Umbilical cord (tissue), 1 donor: ENCODE measurements at regions not wholly inside any gene's neighbourhood (a gene's known extent, or its start where the extent isn't known, plus 50 kb on each side); places are given as distances from the start of the nearest gene placed in this dataset.

Experiments used
- DNase-seq: peaks from one replicate; pipeline ENCODE4 v3.0.0-alpha.2; 2015; ENCODE audit warnings: low spot score

GRCh38 chr3:104816716-104817115 lies 550.0 kb upstream of the ALCAM start:
- peak; percentile 24 for DNase-seq

GRCh38 chr3:104819333-104819732 lies 547.4 kb upstream of the ALCAM start:
- no peak for DNase-seq

GRCh38 chr3:104820959-104821358 lies 545.8 kb upstream of the ALCAM start:
- no peak for DNase-seq

- peak; percentile 21 for DNase-seq
Observed at GRCh38 chr3:104825116-104825515, 541.6 kb upstream of the ALCAM start.

- peak; percentile 71 for DNase-seq
Observed at GRCh38 chr3:104831071-104831470, 535.6 kb upstream of the ALCAM start.

GRCh38 chr3:104832530-104832929 lies 534.2 kb upstream of the ALCAM start:
- no peak for DNase-seq

GRCh38 chr3:104835376-104835775 lies 531.3 kb upstream of the ALCAM start:
- DNase-seq, result no peak

- DNase-seq, result peak; percentile 83
Observed at GRCh38 chr3:104846270-104846669, 520.4 kb upstream of the ALCAM start.

- DNase-seq, result no peak
Observed at GRCh38 chr3:104849070-104849469, 517.6 kb upstream of the ALCAM start.

GRCh38 chr3:104854468-104854867 lies 512.2 kb upstream of the ALCAM start:
- no peak for DNase-seq

- peak; percentile 24 for DNase-seq
Observed at GRCh38 chr3:104855702-104856101, 511.0 kb upstream of the ALCAM start.

- DNase-seq, result no peak
Observed at GRCh38 chr3:104856741-104857140, 510.0 kb upstream of the ALCAM start.

GRCh38 chr3:104868291-104868690 lies 498.4 kb upstream of the ALCAM start:
- DNase-seq, result no peak

GRCh38 chr3:104870276-104870675 lies 496.4 kb upstream of the ALCAM start:
- DNase-seq, result no peak

GRCh38 chr3:104873331-104873730 lies 493.4 kb upstream of the ALCAM start:
- DNase-seq, result no peak

GRCh38 chr3:104878395-104878794 lies 488.3 kb upstream of the ALCAM start:
- DNase-seq, result no peak

- DNase-seq, result no peak
Observed at GRCh38 chr3:104879919-104880318, 486.8 kb upstream of the ALCAM start.

GRCh38 chr3:104885214-104885814 lies 481.4 kb upstream of the ALCAM start:
- no peak for DNase-seq

GRCh38 chr3:104886220-104886995 lies 480.3 kb upstream of the ALCAM start:
- no peak for DNase-seq

- no peak for DNase-seq
Observed at GRCh38 chr3:104887069-104887468, 479.6 kb upstream of the ALCAM start.

- DNase-seq, result no peak
Observed at GRCh38 chr3:104887619-104888018, 479.1 kb upstream of the ALCAM start.

- no peak for DNase-seq
Observed at GRCh38 chr3:104892044-104892443, 474.7 kb upstream of the ALCAM start.

GRCh38 chr3:104896624-104897023 lies 470.1 kb upstream of the ALCAM start:
- no peak for DNase-seq
